SH-SY5Y (cell line): ENCODE measurements at regions not wholly inside any gene's neighbourhood (a gene's known extent, or its start where the extent isn't known, plus 50 kb on each side); places are given as distances from the start of the nearest gene placed in this dataset.

Experiments used
- GATA2 ChIP-seq: IDR thresholded peaks from 2 replicates; pipeline ENCODE4 v1.6.1; 2011; ENCODE audit warnings: mild to moderate bottlenecking, low read depth, low read length
- GATA3 ChIP-seq: IDR thresholded peaks from 2 replicates; pipeline ENCODE4 v1.6.1; 2011; ENCODE audit warnings: low read depth, mild to moderate bottlenecking, low read length, moderate library complexity

DNA sequence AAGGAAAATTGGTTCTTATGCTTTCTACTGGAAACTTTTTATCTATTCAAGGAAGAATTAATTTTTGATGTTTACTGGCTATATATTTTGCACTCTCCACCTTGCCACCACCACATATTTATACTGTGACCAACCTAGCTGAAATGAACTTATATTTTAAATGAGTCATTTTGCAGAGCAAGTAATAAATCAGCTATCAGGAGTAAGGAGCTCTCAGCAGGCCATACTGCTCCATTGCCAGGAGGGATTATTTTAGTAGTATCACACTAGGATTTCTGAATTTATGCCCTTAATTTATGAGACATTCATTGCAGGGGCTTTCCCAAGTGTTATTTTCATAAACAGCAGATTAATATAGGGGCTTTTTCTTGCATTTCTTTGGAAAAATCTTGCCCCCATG lies 125.8 kb upstream of the CYP1B1 start:
- no peak for TF ChIP-seq GATA2
- TF ChIP-seq GATA3 = no peak
